ENCODE measurements at regions not wholly inside any gene's neighbourhood (a gene's known extent, or its start where the extent isn't known, plus 50 kb on each side); places are given as distances from the start of the nearest gene placed in this dataset.

- no peak overlapping the region for H3K4me3 ChIP-seq (ENCODE audit: control insufficient read depth, low read depth, low read length)
- no peak for TF ChIP-seq CTCF (conservative IDR thresholded peaks at IDR 0.05; ENCODE audit: control insufficient read depth, insufficient read depth, low read depth, low read length)
- DNase-seq (ENCODE audit: low read depth): no peak
Observed at GRCh38 chr16:54724346-54724925, 206.2 kb upstream of the IRX5 start.

GRCh38 chr16:54722210-54722676, 208.4 kb upstream of the IRX5 start:
- DNase-seq (ENCODE audit: low read depth): no peak
- no peak overlapping the region for H3K4me3 ChIP-seq (ENCODE audit: control insufficient read depth, low read depth, low read length)
- no peak for TF ChIP-seq CTCF (conservative IDR thresholded peaks at IDR 0.05; ENCODE audit: control insufficient read depth, insufficient read depth, low read depth, low read length)

- H3K4me3 ChIP-seq (ENCODE audit: control insufficient read depth, low read depth, low read length): no peak overlapping the region
- TF ChIP-seq CTCF (conservative IDR thresholded peaks at IDR 0.05; ENCODE audit: control insufficient read depth, insufficient read depth, low read depth, low read length): no peak
- DNase-seq (ENCODE audit: low read depth): no peak
Observed at GRCh38 chr16:54720259-54720658, 210.4 kb upstream of the IRX5 start.

GRCh38 chr16:54719624-54720023, 211.0 kb upstream of the IRX5 start:
- no peak for DNase-seq (ENCODE audit: low read depth)
- H3K4me3 ChIP-seq (ENCODE audit: control insufficient read depth, low read depth, low read length): no peak overlapping the region
- TF ChIP-seq CTCF (conservative IDR thresholded peaks at IDR 0.05; ENCODE audit: control insufficient read depth, insufficient read depth, low read depth, low read length): no peak

- no peak overlapping the region for H3K4me3 ChIP-seq (ENCODE audit: control insufficient read depth, low read depth, low read length)
- DNase-seq (ENCODE audit: low read depth): no peak
- no peak for TF ChIP-seq CTCF (conservative IDR thresholded peaks at IDR 0.05; ENCODE audit: control insufficient read depth, insufficient read depth, low read depth, low read length)
Observed at GRCh38 chr16:54718376-54718775, 212.3 kb upstream of the IRX5 start.

GRCh38 chr16:54715011-54715410, 215.7 kb upstream of the IRX5 start:
- TF ChIP-seq CTCF (conservative IDR thresholded peaks at IDR 0.05; ENCODE audit: control insufficient read depth, insufficient read depth, low read depth, low read length): no peak
- no peak for DNase-seq (ENCODE audit: low read depth)
- H3K4me3 ChIP-seq (ENCODE audit: control insufficient read depth, low read depth, low read length): no peak overlapping the region

GRCh38 chr16:54712866-54713265, 217.8 kb upstream of the IRX5 start:
- H3K4me3 ChIP-seq (ENCODE audit: control insufficient read depth, low read depth, low read length): no peak overlapping the region
- DNase-seq (ENCODE audit: low read depth): no peak
- TF ChIP-seq CTCF (conservative IDR thresholded peaks at IDR 0.05; ENCODE audit: control insufficient read depth, insufficient read depth, low read depth, low read length): no peak
